Left ventricle myocardium inferior (tissue), 1 donor: ENCODE measurements at regions not wholly inside any gene's neighbourhood (a gene's known extent, or its start where the extent isn't known, plus 50 kb on each side); places are given as distances from the start of the nearest gene placed in this dataset.

Experiments
- DNase-seq: peaks from one replicate; pipeline ENCODE4 v3.0.0-alpha.2; 2020
- H3K27ac ChIP-seq: fragments of 200-600 bp; replicated peaks from 2 replicates; pipeline ENCODE4 v1.8.0; 2021
- H3K27me3 ChIP-seq: fragments of 200-600 bp; 2 replicates; pipeline ENCODE4 v1.8.0; 2021; ENCODE audit warnings: low read depth
- H3K36me3 ChIP-seq: fragments of 200-600 bp; 2 replicates; pipeline ENCODE4 v1.8.0; 2021
- H3K4me1 ChIP-seq: fragments of 200-600 bp; 2 replicates; pipeline ENCODE4 v1.8.0; 2021
- H3K4me3 ChIP-seq: fragments of 200-600 bp; 2 replicates; pipeline ENCODE4 v1.8.0; 2021; ENCODE audit warnings: mild to moderate bottlenecking, moderate library complexity
- H3K9me3 ChIP-seq: fragments of 200-600 bp; replicated peaks from 2 replicates; pipeline ENCODE4 v1.8.0; 2021
- CTCF ChIP-seq: fragments of 200-600 bp; IDR thresholded peaks from 2 replicates; pipeline ENCODE4 v1.8.0; 2021; ENCODE audit warnings: antibody characterized with exemption, mild to moderate bottlenecking, borderline replicate concordance
- intact Hi-C: fragments of 100-400 bp; cut with micrococcal nuclease; formaldehyde crosslinking; loops from one replicate; pipeline ENCODE4 v1.11.0; 2022
- donor health status: DM: no; HTN: yes; CAD: no; lungs with severe emphysema.

- DNase-seq = no peak
- no peaks in the 10 kb centered on the region for H3K9me3 ChIP-seq
- H3K36me3 ChIP-seq = no peaks in the 10 kb centered on the region
- H3K4me3 ChIP-seq = no peak overlapping the region
- intact Hi-C loops = no loop called here
- H3K27ac ChIP-seq = no peak overlapping the region
- H3K27me3 ChIP-seq = no peaks in the 10 kb centered on the region
- H3K4me1 ChIP-seq = no peaks in the 10 kb centered on the region
- no peak for TF ChIP-seq CTCF
These were observed 724.6 kb upstream of the TYRP1 start for GRCh38 chr9:11968631-11969030.

GRCh38 chr9:11973011-11973410 lies 720.2 kb upstream of the TYRP1 start:
- Histone ChIP-seq H3K27ac (no peak overlapping the region), H3K27me3 (no peaks in the 10 kb centered on the region), H3K4me3 (no peak overlapping the region), H3K36me3 (no peaks in the 10 kb centered on the region), H3K9me3 (no peaks in the 10 kb centered on the region), H3K4me1 (no peaks in the 10 kb centered on the region)
- no peak for TF ChIP-seq CTCF
- DNase-seq = no peak
- intact Hi-C loops = no loop called here

- Histone ChIP-seq H3K27ac (no peak overlapping the region), H3K36me3 (no peaks in the 10 kb centered on the region), H3K27me3 (no peaks in the 10 kb centered on the region), H3K4me3 (no peak overlapping the region), H3K9me3 (no peaks in the 10 kb centered on the region), H3K4me1 (no peaks in the 10 kb centered on the region)
- TF ChIP-seq CTCF = no peak
- DNase-seq = no peak
- intact Hi-C loops = no loop called here
These were observed 719.7 kb upstream of the TYRP1 start for GRCh38 chr9:11973511-11973910.

GRCh38 chr9:11992866-11993265 lies 700.3 kb upstream of the TYRP1 start:
- Histone ChIP-seq H3K27me3 (no peaks in the 10 kb centered on the region), H3K27ac (no peak overlapping the region), H3K4me1 (no peaks in the 10 kb centered on the region), H3K9me3 (no peaks in the 10 kb centered on the region), H3K36me3 (no peaks in the 10 kb centered on the region), H3K4me3 (no peak overlapping the region)
- DNase-seq = no peak
- TF ChIP-seq CTCF = no peak
- intact Hi-C loops = no loop called here

- Histone ChIP-seq H3K36me3 (no peaks in the 10 kb centered on the region), H3K9me3 (peaks cover 88% of the 10 kb centered on the region), H3K27ac (no peak overlapping the region), H3K27me3 (no peaks in the 10 kb centered on the region), H3K4me3 (no peak overlapping the region), H3K4me1 (no peaks in the 10 kb centered on the region)
- TF ChIP-seq CTCF = no peak
- intact Hi-C loops = no loop called here
- no peak for DNase-seq
These were observed 678.7 kb upstream of the TYRP1 start for GRCh38 chr9:12014488-12014887.

GRCh38 chr9:12054235-12054634 lies 639.0 kb upstream of the TYRP1 start:
- Histone ChIP-seq H3K9me3 (peaks cover 35% of the 10 kb centered on the region), H3K27ac (no peak overlapping the region), H3K36me3 (no peaks in the 10 kb centered on the region), H3K4me1 (no peaks in the 10 kb centered on the region), H3K27me3 (no peaks in the 10 kb centered on the region), H3K4me3 (no peak overlapping the region)
- no peak for DNase-seq
- TF ChIP-seq CTCF = no peak
- intact Hi-C loops = no loop called here
